ENCODE measurements at regions not wholly inside any gene's neighbourhood (a gene's known extent, or its start where the extent isn't known, plus 50 kb on each side); places are given as distances from the start of the nearest gene placed in this dataset.

DNA sequence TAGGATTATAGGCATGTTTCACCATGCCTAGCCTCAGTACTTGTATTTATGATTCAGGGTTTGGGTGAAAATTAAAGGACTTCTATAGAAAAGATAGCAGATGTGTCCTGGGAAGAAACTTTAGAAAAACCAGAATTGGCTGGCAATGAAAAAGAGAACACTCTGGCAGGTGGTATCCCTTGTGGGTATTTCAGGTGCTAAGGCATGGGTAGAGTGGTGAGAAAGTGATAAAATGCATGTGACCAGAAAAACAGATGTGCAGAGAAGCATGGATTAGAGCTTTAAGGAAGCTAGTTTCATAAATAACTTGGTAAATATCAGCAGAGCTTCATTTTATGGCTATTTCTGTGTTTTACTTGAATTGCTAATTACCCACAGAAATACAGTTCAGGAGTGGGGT, 622.2 kb downstream of the DOK5 start:
- intact Hi-C loops (cut with DNase I), result no loop called here
- DNase-seq, result no peak

DNA sequence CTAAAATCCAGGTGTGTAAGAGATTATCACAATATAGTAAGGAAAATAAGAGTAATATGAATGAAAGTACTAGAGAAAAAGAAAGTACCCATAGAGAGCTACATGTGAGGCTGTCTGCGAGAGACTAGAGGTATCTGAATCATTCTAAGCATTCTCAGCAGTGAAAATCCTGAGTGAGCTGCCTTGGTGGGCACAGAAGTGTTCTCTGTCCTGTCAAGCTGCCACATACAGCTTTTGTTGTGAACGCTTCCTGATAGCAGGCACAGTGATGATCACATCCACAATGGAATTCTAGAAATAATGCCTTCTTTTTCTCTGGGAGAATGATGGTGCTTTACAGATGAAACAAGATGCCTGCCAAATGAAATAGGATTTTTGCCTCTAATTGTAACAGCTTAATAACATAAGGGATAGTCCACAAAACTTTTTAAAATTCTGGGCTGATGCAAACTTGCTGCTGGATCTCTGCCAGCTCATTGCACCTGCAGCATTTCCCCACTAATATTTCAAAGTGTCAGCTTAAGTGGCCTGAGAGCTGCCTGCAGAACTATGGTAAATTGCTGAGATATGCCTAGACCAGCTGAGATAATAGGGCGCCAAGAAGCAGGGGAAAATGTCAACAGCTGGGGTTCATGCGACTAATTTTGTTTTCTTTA, 620.5 kb downstream of the DOK5 start:
- Histone ChIP-seq H3K4me1 (ENCODE audit: insufficient read depth) (peaks cover 6% of the 10 kb centered on the region), H3K27me3 (no peaks in the 10 kb centered on the region), H3K36me3 (no peaks in the 10 kb centered on the region), H3K27ac (no peak overlapping the region), H3K4me3 (no peak overlapping the region), H3K9me3 (no peaks in the 10 kb centered on the region)
- WGBS, 3 donors, result 11 to 22% (median 17%) methylated on average over 4 of the region's 4 CpGs
- DNase-seq, result no peak
- TF ChIP-seq POLR2A (IDR thresholded peaks at IDR 0.05) (no peak), EP300 (IDR thresholded peaks at IDR 0.05) (no peak)
- TF ChIP-seq, protein P1, sequence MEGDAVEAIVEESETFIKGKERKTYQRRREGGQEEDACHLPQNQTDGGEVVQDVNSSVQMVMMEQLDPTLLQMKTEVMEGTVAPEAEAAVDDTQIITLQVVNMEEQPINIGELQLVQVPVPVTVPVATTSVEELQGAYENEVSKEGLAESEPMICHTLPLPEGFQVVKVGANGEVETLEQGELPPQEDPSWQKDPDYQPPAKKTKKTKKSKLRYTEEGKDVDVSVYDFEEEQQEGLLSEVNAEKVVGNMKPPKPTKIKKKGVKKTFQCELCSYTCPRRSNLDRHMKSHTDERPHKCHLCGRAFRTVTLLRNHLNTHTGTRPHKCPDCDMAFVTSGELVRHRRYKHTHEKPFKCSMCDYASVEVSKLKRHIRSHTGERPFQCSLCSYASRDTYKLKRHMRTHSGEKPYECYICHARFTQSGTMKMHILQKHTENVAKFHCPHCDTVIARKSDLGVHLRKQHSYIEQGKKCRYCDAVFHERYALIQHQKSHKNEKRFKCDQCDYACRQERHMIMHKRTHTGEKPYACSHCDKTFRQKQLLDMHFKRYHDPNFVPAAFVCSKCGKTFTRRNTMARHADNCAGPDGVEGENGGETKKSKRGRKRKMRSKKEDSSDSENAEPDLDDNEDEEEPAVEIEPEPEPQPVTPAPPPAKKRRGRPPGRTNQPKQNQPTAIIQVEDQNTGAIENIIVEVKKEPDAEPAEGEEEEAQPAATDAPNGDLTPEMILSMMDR (IDR thresholded peaks at IDR 0.05), result no peak
- intact Hi-C loops (cut with DNase I), result no loop called here

More for the DNA sequence above, 622.2 kb downstream of the DOK5 start:
- Histone ChIP-seq H3K4me1 (ENCODE audit: insufficient read depth) (peaks cover 6% of the 10 kb centered on the region), H3K36me3 (no peaks in the 10 kb centered on the region), H3K4me3 (no peak overlapping the region), H3K27ac (no peak overlapping the region), H3K27me3 (no peaks in the 10 kb centered on the region), H3K9me3 (no peaks in the 10 kb centered on the region)
- no peak for TF ChIP-seq POLR2A (IDR thresholded peaks at IDR 0.05)
- TF ChIP-seq, protein P1 (IDR thresholded peaks at IDR 0.05), result no peak
- TF ChIP-seq EP300 (IDR thresholded peaks at IDR 0.05), result no peak

DNA sequence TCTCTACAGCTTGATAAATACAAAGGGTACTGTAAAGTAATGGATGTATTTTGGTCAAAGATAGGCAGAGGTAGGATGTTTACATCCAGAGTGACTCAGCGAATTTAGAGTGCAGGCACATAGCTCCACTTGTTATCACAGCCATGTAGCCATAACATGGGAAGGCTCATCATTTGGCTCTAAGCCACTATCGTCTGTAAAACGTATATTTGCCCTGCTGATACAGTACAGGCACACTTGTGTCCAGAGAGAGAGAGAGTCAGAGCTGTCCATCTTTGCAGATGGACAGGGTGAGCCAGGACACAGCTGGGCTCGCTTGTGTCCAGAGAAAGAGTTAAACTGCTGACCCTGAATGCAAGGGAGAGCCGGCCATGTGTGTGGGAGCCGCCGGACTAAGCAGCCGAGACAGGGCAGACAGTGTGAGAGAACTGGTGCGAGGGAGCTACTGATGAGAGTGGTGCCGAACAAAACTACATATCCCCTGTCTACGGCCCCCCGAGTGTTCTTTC, 619.0 kb downstream of the DOK5 start:
- H3K27ac ChIP-seq, result no peak overlapping the region
- peaks cover 6% of the 10 kb centered on the region for H3K4me1 ChIP-seq (ENCODE audit: insufficient read depth)
- WGBS, 3 donors, result 8 to 22% (median 15%) methylated on average over 12 of the region's 12 CpGs
- no peaks in the 10 kb centered on the region for H3K36me3 ChIP-seq
- no peaks in the 10 kb centered on the region for H3K27me3 ChIP-seq
- no peak for TF ChIP-seq EP300 (IDR thresholded peaks at IDR 0.05)
- TF ChIP-seq, protein P1 (IDR thresholded peaks at IDR 0.05), result no peak
- H3K9me3 ChIP-seq, result no peaks in the 10 kb centered on the region
- H3K4me3 ChIP-seq, result no peak overlapping the region
- no peak for DNase-seq
- intact Hi-C loops (cut with DNase I), result no loop called here

DNA sequence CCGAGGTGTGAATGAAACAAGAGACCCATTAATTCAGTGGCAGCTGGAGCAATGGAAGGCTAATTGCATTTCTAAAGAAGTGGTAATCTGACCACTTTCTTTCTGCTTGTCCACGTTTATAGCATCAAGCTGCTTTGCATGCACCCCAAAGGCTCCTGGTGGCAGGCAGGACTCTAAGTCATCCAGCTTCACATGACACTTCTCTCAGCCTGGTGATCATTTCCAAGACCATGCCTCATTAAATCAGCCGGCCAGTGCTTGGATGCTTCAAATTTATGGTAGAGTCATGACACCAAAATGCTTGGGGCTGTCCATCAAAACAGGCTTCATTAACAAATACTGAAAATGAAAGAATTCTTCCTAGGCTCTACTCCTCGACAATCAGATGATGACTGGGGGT, 614.9 kb downstream of the DOK5 start:
- WGBS, 3 donors, result 27 to 40% (median 29%) methylated on average over 4 of the region's 4 CpGs
- Histone ChIP-seq H3K27me3 (no peaks in the 10 kb centered on the region), H3K9me3 (no peaks in the 10 kb centered on the region), H3K4me3 (no peak overlapping the region), H3K4me1 (ENCODE audit: insufficient read depth) (peaks cover 5% of the 10 kb centered on the region), H3K36me3 (no peaks in the 10 kb centered on the region), H3K27ac (no peak overlapping the region)
- intact Hi-C loops (cut with DNase I), result no loop called here
- TF ChIP-seq POLR2A (IDR thresholded peaks at IDR 0.05) (no peak), EP300 (IDR thresholded peaks at IDR 0.05) (no peak)
- TF ChIP-seq, protein P1 (IDR thresholded peaks at IDR 0.05), result no peak
- no peak for DNase-seq
